Neural progenitor cell (in vitro differentiated cells): ENCODE measurements at regions not wholly inside any gene's neighbourhood (a gene's known extent, or its start where the extent isn't known, plus 50 kb on each side); places are given as distances from the start of the nearest gene placed in this dataset.

ENCODE experiments used
- DNase-seq: peaks from one replicate; pipeline ENCODE4 v3.0.0-alpha.2; 2016; ENCODE audit warnings: low spot score
- H2AFZ ChIP-seq: fragments of 200-600 bp; sonication (generic); replicated peaks from 2 replicates; pipeline ENCODE4 v1.6.1; 2016; ENCODE audit warnings: antibody characterized with exemption
- H3F3A ChIP-seq: fragments of 200-600 bp; sonication (generic); 2 replicates; pipeline ENCODE4 v1.6.1; 2016; ENCODE audit warnings: antibody characterized with exemption, low read depth
- H3K27ac ChIP-seq: fragments of 200-600 bp; sonication (generic); 2 replicates; pipeline ENCODE4 v1.5.1; 2016; ENCODE audit warnings: mild to moderate bottlenecking
- H3K27me3 ChIP-seq: fragments of 200-600 bp; sonication (generic); 2 replicates; pipeline ENCODE4 v1.6.1; 2016; ENCODE audit warnings: mild to moderate bottlenecking, moderate library complexity
- H3K36me3 ChIP-seq: fragments of 200-600 bp; sonication (generic); 2 replicates; pipeline ENCODE4 v1.5.1; 2016
- H3K4me1 ChIP-seq: fragments of 200-600 bp; sonication (generic); 2 replicates; pipeline ENCODE4 v1.6.1; 2016; ENCODE audit warnings: mixed run types
- H3K4me2 ChIP-seq: fragments of 200-600 bp; sonication (generic); 2 replicates; pipeline ENCODE4 v1.6.1; 2016
- H3K4me3 ChIP-seq: fragments of 200-600 bp; sonication (generic); 2 replicates; pipeline ENCODE4 v1.5.1; 2016
- H3K79me2 ChIP-seq: fragments of 200-600 bp; sonication (generic); 2 replicates; pipeline ENCODE4 v1.6.1; 2016; ENCODE audit warnings: low read depth
- H3K9ac ChIP-seq: fragments of 200-600 bp; sonication (generic); 2 replicates; pipeline ENCODE4 v1.6.1; 2016
- H3K9me3 ChIP-seq: fragments of 200-600 bp; sonication (generic); 2 replicates; pipeline ENCODE4 v1.5.1; 2016; ENCODE audit warnings: low read depth
- H4K20me1 ChIP-seq: fragments of 200-600 bp; sonication (generic); 2 replicates; pipeline ENCODE4 v1.6.1; 2016; ENCODE audit warnings: low read depth
- H3K27ac Mint-ChIP-seq: 3 replicates; pipeline ENCODE4 v1.8.0; 2021; ENCODE audit warnings: mixed read lengths
- H3K27me3 Mint-ChIP-seq: 2 replicates; pipeline ENCODE4 v1.8.0; 2022; ENCODE audit warnings: low read depth, mild to moderate bottlenecking, inconsistent platforms, moderate library complexity, mixed read lengths; ENCODE audit not compliant: insufficient read depth
- H3K36me3 Mint-ChIP-seq: 3 replicates; pipeline ENCODE4 v1.8.0; 2021; ENCODE audit warnings: mixed read lengths
- H3K4me1 Mint-ChIP-seq: 3 replicates; pipeline ENCODE4 v1.8.0; 2021; ENCODE audit warnings: mixed read lengths
- H3K4me3 Mint-ChIP-seq: 3 replicates; pipeline ENCODE4 v1.8.0; 2021; ENCODE audit warnings: mild to moderate bottlenecking, moderate library complexity, mixed read lengths
- H3K9me3 Mint-ChIP-seq: 3 replicates; pipeline ENCODE4 v1.8.0; 2020; ENCODE audit warnings: mixed read lengths
- EZH2 ChIP-seq: fragments of 200-600 bp; sonication (generic); IDR thresholded peaks from 2 replicates; pipeline ENCODE4 v1.6.1; 2017; ENCODE audit warnings: antibody characterized with exemption, mild to moderate bottlenecking, moderate library complexity
- EZH2phosphoT487 ChIP-seq: fragments of 200-600 bp; sonication (generic); IDR thresholded peaks from 2 replicates; pipeline ENCODE4 v1.6.1; 2017; ENCODE audit warnings: antibody characterized with exemption
- TF ChIP-seq, protein P1 (sequence below): fragments of 200-600 bp; sonication (generic); IDR thresholded peaks from 2 replicates; pipeline ENCODE4 v1.5.1; 2017; ENCODE audit warnings: antibody characterized with exemption, mild to moderate bottlenecking

DNA sequence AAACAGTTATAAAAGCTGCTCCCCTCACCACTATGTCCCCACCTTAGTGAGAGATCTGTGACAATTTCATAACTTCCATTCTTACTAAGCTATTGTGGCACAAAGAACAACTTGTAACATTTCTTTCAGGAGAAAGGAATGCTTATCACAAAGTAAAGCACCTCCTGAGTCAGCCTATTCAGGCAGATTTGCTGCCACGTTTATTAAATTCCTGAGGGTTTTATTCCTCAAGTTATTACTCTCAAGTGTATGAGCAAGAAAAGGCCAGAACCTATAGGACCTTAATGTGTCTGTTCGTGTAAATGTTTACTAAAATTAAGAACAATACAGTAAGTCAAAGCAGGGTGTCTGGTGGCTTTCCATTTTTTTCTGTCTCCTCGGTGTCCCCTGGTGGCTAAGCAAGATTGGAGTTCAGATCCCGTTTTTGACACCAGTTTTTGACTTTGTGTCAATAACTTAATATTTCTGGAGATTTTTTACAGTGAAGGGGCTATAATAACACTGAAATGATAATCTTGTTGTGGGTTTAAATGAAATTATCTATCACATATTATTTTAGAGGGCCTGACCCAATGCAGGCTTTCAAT, 1539.6 kb downstream of the BRINP3 start:
- TF ChIP-seq, protein P1, sequence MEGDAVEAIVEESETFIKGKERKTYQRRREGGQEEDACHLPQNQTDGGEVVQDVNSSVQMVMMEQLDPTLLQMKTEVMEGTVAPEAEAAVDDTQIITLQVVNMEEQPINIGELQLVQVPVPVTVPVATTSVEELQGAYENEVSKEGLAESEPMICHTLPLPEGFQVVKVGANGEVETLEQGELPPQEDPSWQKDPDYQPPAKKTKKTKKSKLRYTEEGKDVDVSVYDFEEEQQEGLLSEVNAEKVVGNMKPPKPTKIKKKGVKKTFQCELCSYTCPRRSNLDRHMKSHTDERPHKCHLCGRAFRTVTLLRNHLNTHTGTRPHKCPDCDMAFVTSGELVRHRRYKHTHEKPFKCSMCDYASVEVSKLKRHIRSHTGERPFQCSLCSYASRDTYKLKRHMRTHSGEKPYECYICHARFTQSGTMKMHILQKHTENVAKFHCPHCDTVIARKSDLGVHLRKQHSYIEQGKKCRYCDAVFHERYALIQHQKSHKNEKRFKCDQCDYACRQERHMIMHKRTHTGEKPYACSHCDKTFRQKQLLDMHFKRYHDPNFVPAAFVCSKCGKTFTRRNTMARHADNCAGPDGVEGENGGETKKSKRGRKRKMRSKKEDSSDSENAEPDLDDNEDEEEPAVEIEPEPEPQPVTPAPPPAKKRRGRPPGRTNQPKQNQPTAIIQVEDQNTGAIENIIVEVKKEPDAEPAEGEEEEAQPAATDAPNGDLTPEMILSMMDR = peak; percentile 59
- no peak for TF ChIP-seq EZH2phosphoT487
- no peak for TF ChIP-seq EZH2
- Histone ChIP-seq H3K79me2 (no peaks in the 10 kb centered on the region), H3K36me3 (no peaks in the 10 kb centered on the region), H3K4me1 (peaks cover 9% of the 10 kb centered on the region), H3K4me3 (no peak overlapping the region), H4K20me1 (no peaks in the 10 kb centered on the region), H3K27ac (no peak overlapping the region), H2AFZ (peak overlapping the region; percentile 66), H3K27me3 (no peaks in the 10 kb centered on the region), H3K9me3 (no peaks in the 10 kb centered on the region), H3K4me2 (no peak overlapping the region), H3F3A (no peaks in the 10 kb centered on the region), H3K9ac (no peak overlapping the region)
- H3K36me3 Mint-ChIP-seq = no peaks in the 10 kb centered on the region
- DNase-seq = no peak
- H3K4me1 Mint-ChIP-seq = peaks cover 4% of the 10 kb centered on the region
- no peaks in the 10 kb centered on the region for H3K27me3 Mint-ChIP-seq
- no peaks in the 10 kb centered on the region for H3K9me3 Mint-ChIP-seq
- H3K4me3 Mint-ChIP-seq = no peak overlapping the region
- no peak overlapping the region for H3K27ac Mint-ChIP-seq

DNA sequence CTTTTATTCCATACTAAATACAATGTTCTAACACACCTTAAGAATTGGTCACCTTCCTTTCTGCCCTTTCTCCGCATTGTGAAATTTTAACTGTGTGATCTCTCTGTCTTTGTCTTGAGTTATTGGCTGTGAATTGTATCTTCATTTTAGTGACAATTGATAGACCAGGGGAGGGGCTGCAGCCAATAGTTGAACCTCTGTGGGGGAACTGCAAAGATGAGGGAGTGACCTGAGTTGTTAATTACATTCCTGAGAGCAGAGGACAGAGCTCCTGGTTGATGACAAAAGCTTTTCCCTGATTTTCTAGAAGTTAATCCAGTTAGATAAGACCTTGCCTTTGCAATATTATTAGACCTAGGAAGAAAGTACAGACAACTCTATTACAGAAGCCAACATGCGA, 1535.7 kb downstream of the BRINP3 start:
- Histone ChIP-seq H3K9me3 (no peaks in the 10 kb centered on the region), H2AFZ (no peak overlapping the region), H3K36me3 (no peaks in the 10 kb centered on the region), H3K79me2 (no peaks in the 10 kb centered on the region), H3K27me3 (no peaks in the 10 kb centered on the region), H3K4me3 (no peak overlapping the region), H3K4me1 (peaks cover 9% of the 10 kb centered on the region), H4K20me1 (no peaks in the 10 kb centered on the region), H3K9ac (no peak overlapping the region), H3K27ac (no peak overlapping the region), H3K4me2 (peak overlapping the region; percentile 7), H3F3A (no peaks in the 10 kb centered on the region)
- TF ChIP-seq, protein P1 = no peak
- TF ChIP-seq EZH2phosphoT487 (no peak), EZH2 (no peak)
- peak; percentile 40 for DNase-seq
- Mint-ChIP-seq H3K27me3 (no peaks in the 10 kb centered on the region), H3K4me1 (peaks cover 4% of the 10 kb centered on the region), H3K9me3 (no peaks in the 10 kb centered on the region), H3K27ac (no peak overlapping the region), H3K36me3 (no peaks in the 10 kb centered on the region), H3K4me3 (no peak overlapping the region)

DNA sequence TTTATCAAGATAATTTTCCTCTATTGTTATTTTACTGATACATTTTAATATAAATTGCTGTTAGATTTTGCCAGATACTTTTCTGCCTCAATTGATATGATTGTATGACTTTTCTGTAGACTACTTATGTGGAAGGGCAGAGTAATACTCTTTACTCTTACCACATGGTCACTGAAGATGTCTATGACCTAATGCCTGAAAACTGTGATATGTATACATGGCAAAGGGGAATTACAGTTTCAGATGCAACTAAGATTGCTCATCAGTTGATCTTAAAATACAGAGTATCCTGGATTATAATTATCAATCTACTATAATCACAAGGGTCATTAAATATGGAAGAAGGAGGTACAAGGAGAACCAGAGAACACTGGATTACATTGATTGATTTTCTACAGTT, 1528.0 kb downstream of the BRINP3 start:
- no peak overlapping the region for H3K27ac ChIP-seq
- Mint-ChIP-seq H3K9me3 (no peaks in the 10 kb centered on the region), H3K4me3 (no peak overlapping the region), H3K4me1 (peaks cover 4% of the 10 kb centered on the region), H3K27ac (no peak overlapping the region), H3K36me3 (no peaks in the 10 kb centered on the region), H3K27me3 (no peaks in the 10 kb centered on the region)
- H3K79me2 ChIP-seq = no peaks in the 10 kb centered on the region
- H3K4me3 ChIP-seq = no peak overlapping the region
- H3K36me3 ChIP-seq = no peaks in the 10 kb centered on the region
- H3F3A ChIP-seq = no peaks in the 10 kb centered on the region
- H3K27me3 ChIP-seq = no peaks in the 10 kb centered on the region
- H3K9me3 ChIP-seq = no peaks in the 10 kb centered on the region
- DNase-seq = no peak
- H4K20me1 ChIP-seq = no peaks in the 10 kb centered on the region
- H2AFZ ChIP-seq = no peak overlapping the region
- H3K9ac ChIP-seq = no peak overlapping the region
- no peak for TF ChIP-seq EZH2phosphoT487
- TF ChIP-seq EZH2 = no peak
- TF ChIP-seq, protein P1 = no peak
- no peaks in the 10 kb centered on the region for H3K4me1 ChIP-seq
- no peak overlapping the region for H3K4me2 ChIP-seq
